NCI-H748 (cell line): ENCODE measurements at regions not wholly inside any gene's neighbourhood (a gene's known extent, or its start where the extent isn't known, plus 50 kb on each side); places are given as distances from the start of the nearest gene placed in this dataset.

ENCODE experiments used
- DNase-seq: peaks from one replicate; lab custom pipeline; 2025; ENCODE audit not compliant: unreplicated experiment; lab: John Stamatoyannopoulos, UW

- no peak for DNase-seq
Measured at GRCh38 chr14:80146941-80147340, 64.4 kb downstream of the DIO2 start.

- DNase-seq, result no peak
Measured at GRCh38 chr14:80136358-80136757, 74.9 kb downstream of the DIO2 start.

- DNase-seq, result no peak
Measured at GRCh38 chr14:80135305-80136088, 75.8 kb downstream of the DIO2 start.

GRCh38 chr14:80134321-80134720, 77.0 kb downstream of the DIO2 start:
- no peak for DNase-seq

GRCh38 chr14:80133457-80133856, 77.8 kb downstream of the DIO2 start:
- DNase-seq, result no peak

GRCh38 chr14:80127466-80127865, 83.8 kb downstream of the DIO2 start:
- no peak for DNase-seq

- no peak for DNase-seq
Measured at GRCh38 chr14:80124794-80125193, 86.5 kb downstream of the DIO2 start.

GRCh38 chr14:80117876-80118275, 93.4 kb downstream of the DIO2 start:
- DNase-seq, result peak; percentile 46

- no peak for DNase-seq
Measured at GRCh38 chr14:80116157-80116556, 95.1 kb downstream of the DIO2 start.

- DNase-seq, result no peak
Measured at GRCh38 chr14:80110721-80111120, 100.6 kb downstream of the DIO2 start.

- no peak for DNase-seq
Measured at GRCh38 chr14:80109055-80109454, 102.2 kb downstream of the DIO2 start.

- no peak for DNase-seq
Measured at GRCh38 chr14:80108430-80108829, 102.9 kb downstream of the DIO2 start.

GRCh38 chr14:80105488-80105994, 105.8 kb downstream of the DIO2 start:
- no peak for DNase-seq

GRCh38 chr14:80101835-80102234, 109.5 kb downstream of the DIO2 start:
- no peak for DNase-seq

- DNase-seq, result no peak
Measured at GRCh38 chr14:80100681-80101080, 110.6 kb downstream of the DIO2 start.

GRCh38 chr14:80095623-80096022, 115.7 kb downstream of the DIO2 start:
- DNase-seq, result no peak

- no peak for DNase-seq
Measured at GRCh38 chr14:80087411-80087810, 123.9 kb downstream of the DIO2 start.

- no peak for DNase-seq
Measured at GRCh38 chr14:80084196-80084595, 127.1 kb downstream of the DIO2 start.

GRCh38 chr14:80080601-80081000, 130.7 kb downstream of the DIO2 start:
- DNase-seq, result no peak

- no peak for DNase-seq
Measured at GRCh38 chr14:80078501-80078900, 132.8 kb downstream of the DIO2 start.

- DNase-seq, result no peak
Measured at GRCh38 chr14:80077262-80077661, 134.0 kb downstream of the DIO2 start.

GRCh38 chr14:80074900-80075574, 136.3 kb downstream of the DIO2 start:
- no peak for DNase-seq
